WI38 (cell line): ENCODE measurements at regions not wholly inside any gene's neighbourhood (a gene's known extent, or its start where the extent isn't known, plus 50 kb on each side); places are given as distances from the start of the nearest gene placed in this dataset.

ENCODE experiments used
- H3K4me3 ChIP-seq: 2 replicates; pipeline ENCODE4 v1.5.1; 2011; ENCODE audit warnings: low read depth, mild to moderate bottlenecking, control low read depth, low read length
- TF ChIP-seq, protein P1 (sequence below): IDR thresholded peaks from 2 replicates; pipeline ENCODE4 v1.5.1; 2012; ENCODE audit warnings: low read depth, mild to moderate bottlenecking, control low read depth, low read length

DNA sequence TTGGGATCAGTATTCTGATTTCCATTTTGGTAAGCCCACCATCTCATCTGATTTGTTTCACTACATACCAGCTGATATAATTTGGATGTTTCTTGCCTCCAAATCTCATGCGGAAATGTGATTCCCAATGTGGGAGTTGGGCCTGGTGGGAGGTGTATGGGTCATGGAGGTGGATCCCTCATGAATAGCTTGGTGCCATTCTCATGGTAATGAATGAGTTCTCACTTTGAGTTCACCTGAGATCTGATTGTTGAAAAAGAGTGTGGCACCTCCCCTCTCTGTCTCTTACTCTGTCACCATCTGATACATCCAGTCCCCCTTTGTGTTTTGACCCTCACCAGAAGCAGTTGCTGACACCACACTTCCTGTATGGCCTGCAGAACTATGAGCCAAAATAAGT is 347.3 kb downstream of the ARL4A start:
- TF ChIP-seq, protein P1, sequence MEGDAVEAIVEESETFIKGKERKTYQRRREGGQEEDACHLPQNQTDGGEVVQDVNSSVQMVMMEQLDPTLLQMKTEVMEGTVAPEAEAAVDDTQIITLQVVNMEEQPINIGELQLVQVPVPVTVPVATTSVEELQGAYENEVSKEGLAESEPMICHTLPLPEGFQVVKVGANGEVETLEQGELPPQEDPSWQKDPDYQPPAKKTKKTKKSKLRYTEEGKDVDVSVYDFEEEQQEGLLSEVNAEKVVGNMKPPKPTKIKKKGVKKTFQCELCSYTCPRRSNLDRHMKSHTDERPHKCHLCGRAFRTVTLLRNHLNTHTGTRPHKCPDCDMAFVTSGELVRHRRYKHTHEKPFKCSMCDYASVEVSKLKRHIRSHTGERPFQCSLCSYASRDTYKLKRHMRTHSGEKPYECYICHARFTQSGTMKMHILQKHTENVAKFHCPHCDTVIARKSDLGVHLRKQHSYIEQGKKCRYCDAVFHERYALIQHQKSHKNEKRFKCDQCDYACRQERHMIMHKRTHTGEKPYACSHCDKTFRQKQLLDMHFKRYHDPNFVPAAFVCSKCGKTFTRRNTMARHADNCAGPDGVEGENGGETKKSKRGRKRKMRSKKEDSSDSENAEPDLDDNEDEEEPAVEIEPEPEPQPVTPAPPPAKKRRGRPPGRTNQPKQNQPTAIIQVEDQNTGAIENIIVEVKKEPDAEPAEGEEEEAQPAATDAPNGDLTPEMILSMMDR = no peak
- H3K4me3 ChIP-seq = no peak overlapping the region

DNA sequence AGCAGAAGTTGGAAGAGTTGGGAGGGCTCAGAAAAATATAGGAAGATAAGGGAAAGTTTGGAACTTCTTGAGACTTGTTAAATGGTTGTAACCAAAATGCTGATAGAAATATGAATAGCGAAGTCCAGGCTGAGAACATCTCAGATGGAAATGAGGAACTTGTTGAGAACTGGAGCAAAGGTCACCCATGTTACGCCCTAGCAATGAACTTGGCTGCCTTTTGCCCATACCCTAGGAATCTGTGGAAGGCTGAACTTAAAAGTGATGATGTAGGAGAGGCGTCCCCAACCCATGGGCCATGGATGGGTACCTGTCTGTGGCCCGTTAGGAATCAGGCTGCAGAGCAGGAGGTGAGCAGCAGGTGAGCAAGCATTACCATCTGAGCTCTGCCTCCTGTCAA is 347.8 kb downstream of the ARL4A start:
- no peak overlapping the region for H3K4me3 ChIP-seq
- TF ChIP-seq, protein P1 = no peak

DNA sequence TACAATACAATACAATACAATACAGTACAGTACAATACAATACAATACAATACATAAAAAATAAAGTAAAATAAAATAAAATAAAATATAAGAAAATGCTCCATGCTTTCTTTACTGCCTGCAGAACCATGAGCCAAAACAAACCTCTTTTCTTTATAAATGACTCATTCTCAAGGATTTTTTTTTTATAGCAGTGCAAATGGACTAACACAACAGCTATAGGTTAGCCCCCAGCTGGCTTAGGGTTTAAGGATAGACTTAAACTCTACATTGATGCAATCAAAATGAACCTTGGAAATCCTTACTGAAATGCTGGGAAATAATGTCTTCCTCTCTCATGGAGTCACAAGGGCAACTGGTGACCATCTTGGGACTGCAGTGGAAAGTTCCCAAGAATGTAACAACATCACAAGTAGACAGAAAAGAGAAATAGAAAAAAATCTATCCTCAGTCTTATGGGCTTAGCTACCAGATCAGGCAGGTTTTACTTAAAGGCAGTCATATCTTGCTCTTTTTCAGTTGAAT is 348.9 kb downstream of the ARL4A start:
- no peak overlapping the region for H3K4me3 ChIP-seq
- TF ChIP-seq, protein P1 = no peak

DNA sequence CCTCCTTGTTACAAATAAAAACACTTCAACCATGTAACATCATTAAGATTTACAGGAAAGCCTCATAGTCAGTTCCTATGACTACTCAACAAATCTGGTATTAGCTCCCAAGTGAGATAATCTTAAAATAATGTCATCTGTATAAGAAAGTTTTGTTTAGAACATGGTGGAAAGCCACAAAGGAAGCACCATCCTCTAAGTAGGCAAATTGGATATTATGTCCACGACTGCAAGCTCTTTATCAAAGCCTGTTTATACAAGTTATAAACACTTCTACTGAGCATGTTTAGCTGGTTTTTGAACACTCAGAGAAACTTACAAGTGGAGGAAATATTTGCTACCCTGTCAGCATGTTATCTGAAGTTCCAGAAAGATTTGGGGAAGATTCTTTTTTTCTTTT is 349.8 kb downstream of the ARL4A start:
- no peak overlapping the region for H3K4me3 ChIP-seq
- TF ChIP-seq, protein P1 = no peak

DNA sequence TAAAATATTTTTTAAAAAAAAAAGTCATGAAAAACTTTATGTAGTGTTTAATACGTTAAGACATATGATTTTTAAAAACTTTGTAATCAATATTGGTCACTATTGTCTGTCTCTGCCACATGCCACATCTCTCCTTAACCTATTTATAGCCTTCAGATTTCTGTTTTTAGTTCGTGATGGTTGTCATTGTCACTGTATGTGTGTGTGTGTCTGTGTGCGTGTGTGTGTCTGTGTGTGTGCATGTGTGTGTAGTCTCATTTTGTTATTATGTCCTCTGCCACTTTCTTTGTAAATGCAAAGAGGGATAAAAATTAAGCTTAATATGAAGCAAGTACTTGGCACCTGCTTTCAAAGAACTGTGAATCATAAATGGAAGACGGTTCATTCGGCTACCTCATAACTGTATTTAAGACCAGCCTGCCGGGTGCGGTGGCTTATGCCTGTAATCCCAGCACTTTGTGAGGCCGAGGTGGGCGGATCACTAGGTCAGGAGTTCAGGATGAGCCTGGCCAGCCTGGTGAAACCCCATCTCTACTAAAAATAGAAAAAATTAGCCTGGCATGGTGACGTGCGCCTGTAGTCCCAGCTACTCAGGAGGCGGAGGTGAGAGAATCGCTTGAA is 354.0 kb downstream of the ARL4A start:
- TF ChIP-seq, protein P1 = no peak
- H3K4me3 ChIP-seq = no peak overlapping the region

DNA sequence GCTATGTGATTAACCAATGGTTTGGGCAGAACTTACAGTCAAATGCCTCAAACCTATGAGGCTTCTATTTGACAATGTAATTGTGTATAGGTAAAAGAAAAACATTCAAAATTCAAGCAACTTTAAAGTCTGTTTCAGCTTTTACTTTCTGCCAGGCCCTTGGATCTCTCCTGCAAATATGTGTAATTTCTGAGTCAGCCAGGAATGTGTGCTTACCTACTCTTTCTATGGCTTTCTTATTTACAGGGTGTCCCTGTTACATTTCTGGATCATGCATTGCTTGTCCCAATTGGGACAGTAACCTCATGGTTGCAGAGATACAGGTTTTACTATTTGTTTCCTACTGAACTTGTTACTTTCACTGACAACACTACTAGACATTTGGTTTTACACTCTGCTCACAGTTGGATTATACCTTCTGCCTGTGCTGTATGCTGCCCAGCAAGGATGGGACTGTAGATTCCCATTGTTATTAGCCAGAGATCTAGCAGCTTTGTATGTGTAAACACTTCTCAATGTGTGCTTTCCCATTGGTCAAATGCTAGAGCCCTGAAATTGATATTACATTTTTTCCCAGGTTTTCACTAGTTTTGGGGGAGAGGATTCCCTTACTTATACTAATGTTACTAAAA is 355.3 kb downstream of the ARL4A start:
- TF ChIP-seq, protein P1 = no peak
- no peak overlapping the region for H3K4me3 ChIP-seq

DNA sequence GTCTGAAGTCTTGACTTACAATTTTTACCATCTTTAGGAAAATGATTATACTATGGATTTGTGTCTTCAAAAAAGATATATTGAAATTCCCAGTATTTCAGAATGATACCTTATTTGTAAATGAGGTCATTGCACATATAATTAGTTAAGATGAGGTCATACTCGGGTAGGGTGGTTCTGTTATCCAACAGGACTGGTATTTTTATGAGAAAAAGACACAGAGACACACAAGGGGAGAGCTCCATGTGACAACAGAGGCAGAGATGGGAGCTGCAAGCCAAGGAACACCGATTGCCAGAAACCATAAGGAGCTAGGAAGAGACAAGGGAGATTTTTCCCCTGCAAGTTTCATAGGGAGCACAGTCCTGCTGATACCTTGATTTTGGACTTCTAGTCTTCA is 356.9 kb downstream of the ARL4A start:
- no peak overlapping the region for H3K4me3 ChIP-seq
- TF ChIP-seq, protein P1 = no peak
